Transverse colon (tissue), 4 donors: ENCODE measurements at regions not wholly inside any gene's neighbourhood (a gene's known extent, or its start where the extent isn't known, plus 50 kb on each side); places are given as distances from the start of the nearest gene placed in this dataset.

ENCODE experiments used
- CTCF ChIP-seq, 5 experiments: fragments of 200-600 bp in 3 of 5; fragments of 450-650 bp in 2 of 5; sonication (generic) in 3 of 5; IDR thresholded peaks; 1 replicate in 2 of 5; 2 replicates in 3 of 5; pipeline ENCODE4 v1.5.1; 2016 to 2017; ENCODE audit warnings: antibody characterized with exemption in 5 of 5, inconsistent platforms in 3 of 5, mild to moderate bottlenecking in 2 of 5, moderate library complexity in 1 of 5
- POLR2A ChIP-seq: fragments of 450-650 bp; IDR thresholded peaks from one replicate; pipeline ENCODE4 v1.6.1; 2016; ENCODE audit warnings: antibody characterized with exemption, mild to moderate bottlenecking, moderate library complexity
- POLR2AphosphoS5 ChIP-seq, 3 donors: sonication (generic); formaldehyde crosslinking; IDR thresholded peaks; one replicate each; pipeline ENCODE4 v1.6.1; 2016; ENCODE audit warnings: antibody characterized with exemption in 3 of 3

- TF ChIP-seq POLR2A (no peak), CTCF (IDR thresholded peaks at IDR 0.05) (no peak), POLR2AphosphoS5 (IDR thresholded peaks at IDR 0.05) (no peak)
These were observed 225.0 kb upstream of the EXOC2 start for GRCh38 chr6:917939-918338.
